Fibroblast of lung (primary cell): ENCODE measurements at regions not wholly inside any gene's neighbourhood (a gene's known extent, or its start where the extent isn't known, plus 50 kb on each side); places are given as distances from the start of the nearest gene placed in this dataset.

Experiments
- CTCF ChIP-seq, 2 donors: IDR thresholded peaks in 1 of 2; conservative IDR thresholded peaks in 1 of 2; 1 replicate in 1 of 2; 2 replicates in 1 of 2; pipeline ENCODE4 v1.5.1; 2011 to 2012; ENCODE audit warnings: low read length in 2 of 2, control low read depth in 1 of 2, inconsistent platforms in 1 of 2, low read depth in 1 of 2, mild to moderate bottlenecking in 1 of 2
- EZH2 ChIP-seq: IDR thresholded peaks from 2 replicates; pipeline ENCODE4 v1.5.1; 2012; ENCODE audit warnings: low read length, control low read depth, mild to moderate bottlenecking; ENCODE audit errors: missing control alignments

GRCh38 chr4:19317377-19317776 lies 934.3 kb upstream of the SLIT2 start:
- no peak for TF ChIP-seq CTCF (conservative IDR thresholded peaks at IDR 0.05 in 1 of 2, IDR thresholded peaks at IDR 0.05 in 1 of 2; ENCODE audit: low read depth in 1 of 2, low read length in 2 of 2)
- TF ChIP-seq EZH2: no peak
